ENCODE measurements at regions not wholly inside any gene's neighbourhood (a gene's known extent, or its start where the extent isn't known, plus 50 kb on each side); places are given as distances from the start of the nearest gene placed in this dataset.

GRCh38 chr1:228988664-228989063 lies 253.4 kb downstream of the RHOU start:
- no peak for DNase-seq (ENCODE audit: low read depth)
- H3K4me1 ChIP-seq (ENCODE audit: control insufficient read depth, insufficient read depth, low read length) = peaks cover 26% of the 10 kb centered on the region
- no peaks in the 10 kb centered on the region for H3K9me3 ChIP-seq (ENCODE audit: control insufficient read depth, low read length)
- no peak overlapping the region for H3K9ac ChIP-seq (ENCODE audit: low read length)
- no peak overlapping the region for H3K4me3 ChIP-seq (ENCODE audit: low read length)
- H3K27me3 ChIP-seq (replicated peaks; ENCODE audit: control insufficient read depth, insufficient read depth, low read length) = no peaks in the 10 kb centered on the region
- H3K36me3 ChIP-seq (ENCODE audit: control insufficient read depth, insufficient read depth, low read length, severe bottlenecking) = no peaks in the 10 kb centered on the region

GRCh38 chr1:228989176-228989575 lies 253.9 kb downstream of the RHOU start:
- no peak overlapping the region for H3K9ac ChIP-seq (ENCODE audit: low read length)
- no peaks in the 10 kb centered on the region for H3K36me3 ChIP-seq (ENCODE audit: control insufficient read depth, insufficient read depth, low read length, severe bottlenecking)
- H3K4me3 ChIP-seq (ENCODE audit: low read length) = no peak overlapping the region
- no peaks in the 10 kb centered on the region for H3K27me3 ChIP-seq (replicated peaks; ENCODE audit: control insufficient read depth, insufficient read depth, low read length)
- no peak for DNase-seq (ENCODE audit: low read depth)
- peaks cover 26% of the 10 kb centered on the region for H3K4me1 ChIP-seq (ENCODE audit: control insufficient read depth, insufficient read depth, low read length)
- H3K9me3 ChIP-seq (ENCODE audit: control insufficient read depth, low read length) = no peaks in the 10 kb centered on the region

GRCh38 chr1:228989676-228989991 lies 254.4 kb downstream of the RHOU start:
- H3K4me1 ChIP-seq (ENCODE audit: control insufficient read depth, insufficient read depth, low read length) = peaks cover 26% of the 10 kb centered on the region
- H3K9ac ChIP-seq (ENCODE audit: low read length) = no peak overlapping the region
- DNase-seq (ENCODE audit: low read depth) = no peak
- H3K9me3 ChIP-seq (ENCODE audit: control insufficient read depth, low read length) = no peaks in the 10 kb centered on the region
- H3K36me3 ChIP-seq (ENCODE audit: control insufficient read depth, insufficient read depth, low read length, severe bottlenecking) = no peaks in the 10 kb centered on the region
- no peaks in the 10 kb centered on the region for H3K27me3 ChIP-seq (replicated peaks; ENCODE audit: control insufficient read depth, insufficient read depth, low read length)
- H3K4me3 ChIP-seq (ENCODE audit: low read length) = no peak overlapping the region

GRCh38 chr1:228989992-228990827 lies 254.9 kb downstream of the RHOU start:
- H3K4me3 ChIP-seq (ENCODE audit: low read length) = no peak overlapping the region
- peak; percentile 8 for DNase-seq (ENCODE audit: low read depth)
- peak overlapping the region; percentile 46 for H3K9ac ChIP-seq (ENCODE audit: low read length)
- no peaks in the 10 kb centered on the region for H3K36me3 ChIP-seq (ENCODE audit: control insufficient read depth, insufficient read depth, low read length, severe bottlenecking)
- no peaks in the 10 kb centered on the region for H3K27me3 ChIP-seq (replicated peaks; ENCODE audit: control insufficient read depth, insufficient read depth, low read length)
- no peaks in the 10 kb centered on the region for H3K9me3 ChIP-seq (ENCODE audit: control insufficient read depth, low read length)
- H3K4me1 ChIP-seq (ENCODE audit: control insufficient read depth, insufficient read depth, low read length) = peaks cover 28% of the 10 kb centered on the region

DNA sequence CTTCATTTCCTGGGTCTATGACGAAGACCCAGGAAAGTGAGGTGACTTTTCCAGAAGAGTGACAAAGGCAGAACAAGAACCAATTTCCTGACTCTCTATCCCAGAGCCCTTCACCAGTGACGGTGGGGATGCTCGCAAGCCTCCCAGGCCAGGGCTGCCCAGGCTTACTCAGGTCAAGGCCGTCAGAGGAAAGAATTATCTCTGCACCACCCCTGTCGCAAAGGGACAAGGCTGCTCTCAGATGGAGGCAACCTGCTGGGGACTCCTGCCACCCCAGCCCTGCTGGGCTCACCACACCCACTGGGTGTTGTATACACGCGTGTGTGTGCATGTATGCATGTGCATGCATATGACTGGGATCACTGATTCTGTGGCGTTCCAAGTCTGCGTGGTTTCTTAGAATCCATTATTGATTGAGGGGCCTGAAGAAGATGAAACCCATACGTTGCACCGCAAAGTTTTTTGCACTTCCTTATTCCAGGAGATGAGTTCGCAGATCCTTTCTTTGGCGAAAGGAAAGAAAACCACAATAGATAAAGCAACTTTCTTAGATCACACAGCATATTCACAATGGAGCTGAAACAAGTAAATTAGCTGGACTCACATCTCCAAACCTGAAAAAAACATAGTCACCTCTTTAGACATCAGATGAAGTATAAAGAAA lies 255.8 kb downstream of the RHOU start:
- no peaks in the 10 kb centered on the region for H3K9me3 ChIP-seq (ENCODE audit: control insufficient read depth, low read length)
- no peak overlapping the region for H3K4me3 ChIP-seq (ENCODE audit: low read length)
- no peaks in the 10 kb centered on the region for H3K27me3 ChIP-seq (replicated peaks; ENCODE audit: control insufficient read depth, insufficient read depth, low read length)
- DNase-seq (ENCODE audit: low read depth) = no peak
- peaks cover 30% of the 10 kb centered on the region for H3K4me1 ChIP-seq (ENCODE audit: control insufficient read depth, insufficient read depth, low read length)
- no peak overlapping the region for H3K9ac ChIP-seq (ENCODE audit: low read length)
- no peaks in the 10 kb centered on the region for H3K36me3 ChIP-seq (ENCODE audit: control insufficient read depth, insufficient read depth, low read length, severe bottlenecking)

DNA sequence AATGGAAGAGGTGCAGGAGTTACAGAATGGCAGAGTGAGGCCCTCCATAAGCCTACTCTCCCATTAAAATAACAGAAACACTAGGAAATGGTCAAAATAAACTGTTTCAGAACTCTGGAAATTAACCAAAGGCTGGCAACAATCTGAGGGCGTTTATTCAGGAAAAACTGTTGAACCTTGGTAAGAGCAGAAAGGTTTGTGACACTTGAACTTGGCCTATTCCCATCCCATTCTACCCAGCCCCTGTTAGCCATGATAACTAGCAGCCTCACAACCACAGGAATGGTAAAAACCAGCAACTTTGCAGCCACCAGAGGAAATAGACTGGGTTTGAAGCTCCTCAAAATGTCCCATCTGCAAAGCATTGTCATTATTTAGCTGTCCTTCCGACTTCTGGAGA lies 256.8 kb downstream of the RHOU start:
- Histone ChIP-seq H3K36me3 (ENCODE audit: control insufficient read depth, insufficient read depth, low read length, severe bottlenecking) (no peaks in the 10 kb centered on the region), H3K27me3 (replicated peaks; ENCODE audit: control insufficient read depth, insufficient read depth, low read length) (no peaks in the 10 kb centered on the region), H3K9me3 (ENCODE audit: control insufficient read depth, low read length) (no peaks in the 10 kb centered on the region), H3K4me3 (ENCODE audit: low read length) (no peak overlapping the region), H3K4me1 (ENCODE audit: control insufficient read depth, insufficient read depth, low read length) (peaks cover 22% of the 10 kb centered on the region), H3K9ac (ENCODE audit: low read length) (no peak overlapping the region)
- no peak for DNase-seq (ENCODE audit: low read depth)

DNA sequence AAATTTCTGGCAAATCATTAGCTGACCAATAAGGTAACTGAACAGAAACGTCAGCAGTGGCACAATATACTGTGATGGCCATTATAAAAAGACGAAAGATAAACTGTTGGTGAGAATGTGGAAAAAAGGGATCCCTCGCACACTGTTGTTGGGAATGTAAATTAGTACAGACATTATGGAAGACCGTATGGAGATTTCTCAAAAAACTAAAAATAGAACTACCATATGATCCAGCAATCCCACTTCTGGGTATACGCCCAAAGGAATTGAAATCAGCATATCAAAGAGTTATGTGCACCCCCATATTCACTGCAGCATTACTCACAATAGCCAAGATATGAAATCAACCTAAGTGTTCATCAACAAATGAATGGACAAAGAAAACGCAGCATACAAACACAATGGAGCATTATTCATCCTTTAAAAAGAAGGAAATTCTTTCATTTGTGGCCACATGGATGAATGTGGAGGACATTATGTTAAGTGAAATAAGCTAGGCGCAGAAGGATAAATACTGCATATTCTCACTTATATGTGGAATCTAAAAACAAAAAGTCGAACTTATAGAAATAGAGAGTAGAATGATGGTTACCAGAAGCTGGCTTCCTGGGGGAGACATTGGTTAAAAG lies 257.7 kb downstream of the RHOU start:
- Histone ChIP-seq H3K9ac (ENCODE audit: low read length) (no peak overlapping the region), H3K36me3 (ENCODE audit: control insufficient read depth, insufficient read depth, low read length, severe bottlenecking) (no peaks in the 10 kb centered on the region), H3K4me1 (ENCODE audit: control insufficient read depth, insufficient read depth, low read length) (peaks cover 22% of the 10 kb centered on the region), H3K27me3 (replicated peaks; ENCODE audit: control insufficient read depth, insufficient read depth, low read length) (no peaks in the 10 kb centered on the region), H3K4me3 (ENCODE audit: low read length) (no peak overlapping the region), H3K9me3 (ENCODE audit: control insufficient read depth, low read length) (no peaks in the 10 kb centered on the region)
- no peak for DNase-seq (ENCODE audit: low read depth)

- no peak for DNase-seq (ENCODE audit: low read depth)
- H3K4me3 ChIP-seq (ENCODE audit: low read length) = no peak overlapping the region
- H3K27me3 ChIP-seq (replicated peaks; ENCODE audit: control insufficient read depth, insufficient read depth, low read length) = no peaks in the 10 kb centered on the region
- H3K36me3 ChIP-seq (ENCODE audit: control insufficient read depth, insufficient read depth, low read length, severe bottlenecking) = no peaks in the 10 kb centered on the region
- peaks cover 17% of the 10 kb centered on the region for H3K4me1 ChIP-seq (ENCODE audit: control insufficient read depth, insufficient read depth, low read length)
- no peak overlapping the region for H3K9ac ChIP-seq (ENCODE audit: low read length)
- H3K9me3 ChIP-seq (ENCODE audit: control insufficient read depth, low read length) = no peaks in the 10 kb centered on the region
Measured at GRCh38 chr1:228994676-228995594, 259.7 kb downstream of the RHOU start.

DNA sequence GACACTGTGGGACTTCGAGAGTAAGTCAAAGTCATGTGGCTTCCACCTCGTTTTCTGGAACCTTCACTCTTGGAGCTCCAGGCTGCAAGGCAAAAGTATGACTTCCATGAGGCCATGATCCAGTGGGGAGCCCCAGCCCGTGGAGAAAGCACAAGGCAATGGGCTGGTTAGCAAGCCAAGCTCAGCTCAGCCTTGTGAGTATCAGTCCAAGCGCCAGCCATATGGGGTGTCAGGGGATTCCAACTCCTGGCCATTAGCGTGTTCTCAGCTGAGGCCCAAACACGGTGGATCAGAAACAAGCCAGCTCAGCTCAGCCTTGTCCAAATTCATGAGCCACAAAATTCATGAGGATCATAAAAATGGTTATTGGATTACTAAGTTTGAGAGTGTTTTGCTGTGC lies 261.0 kb downstream of the RHOU start:
- Histone ChIP-seq H3K4me1 (ENCODE audit: control insufficient read depth, insufficient read depth, low read length) (peaks cover 4% of the 10 kb centered on the region), H3K9me3 (ENCODE audit: control insufficient read depth, low read length) (no peaks in the 10 kb centered on the region), H3K9ac (ENCODE audit: low read length) (no peak overlapping the region), H3K36me3 (ENCODE audit: control insufficient read depth, insufficient read depth, low read length, severe bottlenecking) (no peaks in the 10 kb centered on the region), H3K27me3 (replicated peaks; ENCODE audit: control insufficient read depth, insufficient read depth, low read length) (no peaks in the 10 kb centered on the region), H3K4me3 (ENCODE audit: low read length) (no peak overlapping the region)
- DNase-seq (ENCODE audit: low read depth) = no peak

GRCh38 chr1:228997721-228998144 lies 262.5 kb downstream of the RHOU start:
- Histone ChIP-seq H3K27me3 (replicated peaks; ENCODE audit: control insufficient read depth, insufficient read depth, low read length) (no peaks in the 10 kb centered on the region), H3K4me1 (ENCODE audit: control insufficient read depth, insufficient read depth, low read length) (peaks cover 4% of the 10 kb centered on the region), H3K36me3 (ENCODE audit: control insufficient read depth, insufficient read depth, low read length, severe bottlenecking) (no peaks in the 10 kb centered on the region), H3K9me3 (ENCODE audit: control insufficient read depth, low read length) (no peaks in the 10 kb centered on the region), H3K9ac (ENCODE audit: low read length) (no peak overlapping the region), H3K4me3 (ENCODE audit: low read length) (no peak overlapping the region)
- DNase-seq (ENCODE audit: low read depth) = no peak

- H3K9ac ChIP-seq (ENCODE audit: low read length) = no peak overlapping the region
- no peak overlapping the region for H3K4me3 ChIP-seq (ENCODE audit: low read length)
- no peaks in the 10 kb centered on the region for H3K36me3 ChIP-seq (ENCODE audit: control insufficient read depth, insufficient read depth, low read length, severe bottlenecking)
- H3K27me3 ChIP-seq (replicated peaks; ENCODE audit: control insufficient read depth, insufficient read depth, low read length) = no peaks in the 10 kb centered on the region
- H3K4me1 ChIP-seq (ENCODE audit: control insufficient read depth, insufficient read depth, low read length) = peaks cover 4% of the 10 kb centered on the region
- no peak for DNase-seq (ENCODE audit: low read depth)
- no peaks in the 10 kb centered on the region for H3K9me3 ChIP-seq (ENCODE audit: control insufficient read depth, low read length)
Measured at GRCh38 chr1:228998179-228998578, 262.9 kb downstream of the RHOU start.
